ENCODE measurements at regions not wholly inside any gene's neighbourhood (a gene's known extent, or its start where the extent isn't known, plus 50 kb on each side); places are given as distances from the start of the nearest gene placed in this dataset.
"Not testable (repeated sequence)": the region's sequence is repeated elsewhere in the genome, so short reads cannot be mapped to it uniquely, and the experiment has no call there.

- ATAC-seq (peak; percentile 26 to 85), DNase-seq (ENCODE audit: low spot score in 2 of 2) (no peak)
- H3K36me3 Mint-ChIP-seq = no peaks in the 10 kb centered on the region
- no peak overlapping the region for H3K27ac Mint-ChIP-seq
- no peaks in the 10 kb centered on the region for H3K9me3 Mint-ChIP-seq
Measured at GRCh38 chr12:93008044-93008778, 79.1 kb upstream of the EEA1 start.

DNA sequence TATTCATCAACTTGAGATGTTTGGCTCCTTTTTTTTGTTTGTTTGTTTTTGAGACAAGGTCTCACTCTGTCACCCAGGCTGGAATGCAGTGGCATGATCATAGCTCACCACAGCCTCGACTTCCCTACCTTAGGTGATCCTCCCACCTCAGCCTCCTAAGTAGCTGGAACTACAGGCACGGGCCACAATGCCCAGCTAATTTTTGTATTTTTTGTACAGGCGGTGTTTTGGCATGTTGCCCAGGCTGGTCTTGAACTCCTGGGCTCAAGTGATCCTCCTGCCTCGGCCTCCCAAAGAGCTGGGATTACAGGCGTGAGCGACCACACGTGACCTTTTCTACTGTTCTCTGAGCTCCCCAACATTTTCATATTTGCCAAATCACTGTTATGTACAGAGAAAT, 79.8 kb upstream of the EEA1 start:
- not testable (repeated sequence) for ATAC-seq; H3K36me3 Mint-ChIP-seq; DNase-seq (ENCODE audit: low spot score in 2 of 2); H3K27ac Mint-ChIP-seq; H3K9me3 Mint-ChIP-seq

DNA sequence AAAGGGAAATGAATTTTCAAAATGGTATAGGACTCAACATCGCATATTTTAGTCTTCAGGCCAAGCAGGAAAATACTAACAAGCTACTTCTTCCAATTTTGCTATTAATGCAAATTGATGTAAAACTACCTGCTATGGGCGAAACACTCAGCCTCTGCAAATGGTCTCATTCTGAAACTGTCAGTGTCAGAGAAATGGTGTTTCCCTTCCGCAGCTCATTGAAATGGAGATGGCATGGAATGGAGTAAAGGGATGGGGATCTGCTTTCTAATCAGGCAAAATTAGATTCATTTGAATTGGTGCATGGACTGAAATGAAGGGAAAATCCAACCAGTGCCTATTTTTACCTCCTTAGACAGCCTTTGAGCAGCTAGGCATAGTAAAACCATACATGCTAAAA, 80.4 kb upstream of the EEA1 start:
- no peaks in the 10 kb centered on the region for H3K9me3 Mint-ChIP-seq
- ATAC-seq = no peak
- H3K36me3 Mint-ChIP-seq = no peaks in the 10 kb centered on the region
- DNase-seq (ENCODE audit: low spot score in 2 of 2) = no peak
- no peak overlapping the region for H3K27ac Mint-ChIP-seq

DNA sequence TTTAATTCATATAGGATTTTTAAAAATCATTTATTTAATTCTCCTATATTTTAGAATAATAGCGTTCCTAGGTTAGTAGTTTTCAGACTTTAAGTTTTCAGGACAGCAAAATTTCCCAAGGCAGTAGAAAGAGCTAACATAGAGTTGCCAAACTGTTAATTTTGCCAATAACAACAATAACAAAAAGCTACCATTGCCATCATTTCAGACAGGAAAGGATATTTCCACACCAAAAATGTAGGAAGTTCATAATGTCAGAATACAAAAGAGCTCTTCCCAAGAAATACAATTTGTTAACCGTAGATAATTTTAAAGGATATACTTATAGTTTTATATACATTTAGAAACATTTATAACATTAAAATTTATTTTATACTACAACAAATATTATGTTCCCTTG, 81.4 kb upstream of the EEA1 start:
- H3K9me3 Mint-ChIP-seq = no peaks in the 10 kb centered on the region
- H3K27ac Mint-ChIP-seq = no peak overlapping the region

DNA sequence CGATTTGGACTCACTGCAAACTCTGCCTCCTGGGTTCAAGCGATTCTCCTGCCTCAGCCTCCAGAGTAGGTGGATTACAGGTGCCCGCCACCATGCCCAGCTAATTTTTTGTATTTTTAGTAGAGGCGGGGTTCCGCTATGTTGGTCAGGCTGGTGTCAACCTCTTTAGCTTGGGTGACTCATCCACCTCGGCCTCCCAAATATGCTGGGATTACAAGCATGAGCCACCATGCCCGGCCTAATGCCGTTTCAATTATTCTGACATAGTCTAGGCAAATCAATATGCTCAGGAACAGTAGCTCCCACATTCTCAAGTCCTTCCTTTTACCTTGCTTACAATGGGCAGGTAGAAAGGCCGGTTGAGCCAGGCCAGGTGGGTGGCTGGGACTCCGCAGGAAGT, 82.0 kb upstream of the EEA1 start:
- H3K36me3 Mint-ChIP-seq = no peaks in the 10 kb centered on the region
- ATAC-seq (no peak), DNase-seq (ENCODE audit: low spot score in 2 of 2) (no peak)
- H3K27ac Mint-ChIP-seq = no peak overlapping the region
- H3K9me3 Mint-ChIP-seq = no peaks in the 10 kb centered on the region

More for the DNA sequence above, 81.4 kb upstream of the EEA1 start:
- no peak for ATAC-seq
- no peak for DNase-seq (ENCODE audit: low spot score in 2 of 2)
- no peaks in the 10 kb centered on the region for H3K36me3 Mint-ChIP-seq

- DNase-seq (ENCODE audit: low spot score in 2 of 2) (no peak), ATAC-seq (no peak)
- Mint-ChIP-seq H3K36me3 (no peaks in the 10 kb centered on the region), H3K9me3 (no peaks in the 10 kb centered on the region), H3K27ac (peak overlapping the region in 1 of 2 donors; percentile 11)
Measured at GRCh38 chr12:93015871-93016751, 87.0 kb upstream of the EEA1 start.

DNA sequence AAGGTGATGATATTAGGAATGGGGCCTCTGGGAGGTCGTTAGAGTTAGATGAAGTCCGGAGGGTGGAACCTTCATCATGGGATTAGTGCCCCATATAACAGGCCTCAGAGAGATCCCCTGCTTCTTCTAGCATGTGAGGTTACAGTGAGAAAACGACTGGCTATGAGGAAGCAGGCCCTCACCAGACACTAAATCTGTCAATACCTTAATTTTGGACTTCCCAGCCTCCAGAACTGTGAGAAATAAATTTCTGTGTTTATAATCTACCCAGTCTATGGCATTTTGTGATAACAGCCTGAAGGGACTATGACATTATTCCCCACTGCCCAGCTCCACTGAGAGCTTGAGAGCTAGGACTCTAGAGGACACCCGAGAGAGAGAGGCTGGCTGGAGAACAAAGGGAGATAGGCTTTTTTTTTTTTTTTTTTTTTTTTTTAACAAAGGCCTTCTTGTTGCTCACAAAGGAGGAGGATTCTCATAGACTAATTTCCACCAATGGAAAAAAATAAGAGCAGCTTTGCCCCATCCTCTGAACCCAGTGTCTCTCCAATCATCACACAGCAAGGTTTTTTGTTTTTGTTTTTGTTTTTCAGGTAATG, 87.8 kb upstream of the EEA1 start:
- H3K9me3 Mint-ChIP-seq = no peaks in the 10 kb centered on the region
- no peaks in the 10 kb centered on the region for H3K36me3 Mint-ChIP-seq
- no peak for ATAC-seq
- DNase-seq (ENCODE audit: low spot score in 2 of 2) = no peak
- H3K27ac Mint-ChIP-seq = no peak overlapping the region

GRCh38 chr12:93018610-93019009, 89.5 kb upstream of the EEA1 start:
- Mint-ChIP-seq H3K9me3 (no peaks in the 10 kb centered on the region), H3K36me3 (no peaks in the 10 kb centered on the region), H3K27ac (no peak overlapping the region)
- DNase-seq (ENCODE audit: low spot score in 2 of 2) = no peak
- no peak for ATAC-seq

- H3K27ac Mint-ChIP-seq = no peak overlapping the region
- ATAC-seq = no peak
- H3K9me3 Mint-ChIP-seq = no peaks in the 10 kb centered on the region
- no peaks in the 10 kb centered on the region for H3K36me3 Mint-ChIP-seq
- DNase-seq (ENCODE audit: low spot score in 2 of 2) = no peak
Measured at GRCh38 chr12:93019212-93019927, 90.3 kb upstream of the EEA1 start.

DNA sequence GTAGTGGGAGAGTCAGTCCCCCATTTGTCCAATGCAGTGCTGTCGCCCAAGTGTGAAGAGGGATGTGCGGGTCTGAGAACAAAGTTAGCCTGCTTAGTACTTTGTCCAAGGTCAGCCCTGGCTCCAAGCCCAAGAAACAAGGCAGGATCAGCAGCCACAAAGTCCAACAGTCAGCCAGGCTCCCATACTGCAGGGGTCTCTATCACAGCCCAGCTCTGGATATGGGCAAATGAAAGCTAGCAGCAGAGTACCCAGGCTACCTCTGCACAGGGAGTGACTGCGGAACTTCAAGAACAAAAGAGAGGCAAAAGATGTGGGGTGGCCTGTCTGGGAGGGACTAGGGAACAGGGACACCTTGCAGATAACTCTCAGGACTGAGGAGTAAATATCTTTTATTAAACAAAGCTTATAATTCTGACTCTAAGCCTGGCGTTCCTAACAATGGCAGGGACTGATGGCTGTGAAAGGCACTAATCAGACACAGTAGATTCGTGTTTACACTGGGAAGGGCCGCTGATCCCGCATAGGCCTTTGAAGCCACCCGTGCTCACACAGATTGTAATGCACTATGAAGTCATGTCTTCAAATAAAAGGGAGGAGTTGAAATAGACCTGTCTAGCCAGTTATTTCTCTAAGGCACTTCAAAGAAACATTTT, 91.0 kb upstream of the EEA1 start:
- no peak for ATAC-seq
- no peaks in the 10 kb centered on the region for H3K36me3 Mint-ChIP-seq
- DNase-seq (ENCODE audit: low spot score in 2 of 2) = no peak
- no peak overlapping the region for H3K27ac Mint-ChIP-seq
- H3K9me3 Mint-ChIP-seq = no peaks in the 10 kb centered on the region

DNA sequence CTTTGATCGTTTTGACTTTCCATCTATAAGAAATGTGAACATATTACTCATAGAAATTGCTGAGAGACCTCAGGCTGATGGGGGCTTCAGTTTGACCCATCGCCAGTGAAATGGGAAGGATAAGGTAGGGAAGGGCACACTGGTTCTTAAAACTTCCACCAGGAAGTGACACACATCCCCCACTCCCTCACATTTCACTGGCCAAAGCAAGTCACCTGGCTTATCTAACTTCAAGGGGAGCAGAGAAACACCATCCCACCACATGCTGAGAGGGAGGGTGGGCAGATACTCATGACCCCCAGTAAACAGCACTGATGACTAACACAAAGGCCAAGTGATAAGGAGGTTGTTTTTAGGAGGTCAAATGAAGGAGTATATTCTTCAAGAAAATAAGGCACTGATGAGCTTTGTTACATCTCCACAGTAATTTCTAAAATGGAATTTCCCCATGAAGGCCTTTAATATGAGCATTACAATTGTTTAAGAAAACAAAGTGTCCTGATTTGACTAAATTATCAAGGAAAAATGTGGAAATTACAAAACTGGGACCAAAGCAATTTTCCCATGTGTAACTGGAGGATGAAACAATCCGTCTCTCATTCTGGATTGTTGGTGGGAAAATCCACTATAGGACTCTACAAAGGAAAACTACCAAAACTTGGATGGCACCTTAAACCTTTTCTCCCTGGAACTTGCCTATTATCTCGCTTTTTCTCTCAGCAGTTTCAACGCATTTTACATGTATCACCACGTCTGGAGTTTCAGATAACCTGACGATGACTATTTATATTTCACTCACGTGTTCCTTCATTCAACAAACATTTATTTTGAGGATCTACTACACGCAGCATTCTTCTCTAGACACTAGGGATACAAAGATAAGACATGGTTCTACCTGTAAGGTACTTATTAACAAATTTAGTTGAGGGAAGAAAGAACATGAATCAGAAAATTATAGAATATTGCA, 91.8 kb upstream of the EEA1 start:
- ATAC-seq (no peak), DNase-seq (ENCODE audit: low spot score in 2 of 2) (no peak)
- no peak overlapping the region for H3K27ac Mint-ChIP-seq
- H3K36me3 Mint-ChIP-seq = no peaks in the 10 kb centered on the region
- H3K9me3 Mint-ChIP-seq = no peaks in the 10 kb centered on the region

DNA sequence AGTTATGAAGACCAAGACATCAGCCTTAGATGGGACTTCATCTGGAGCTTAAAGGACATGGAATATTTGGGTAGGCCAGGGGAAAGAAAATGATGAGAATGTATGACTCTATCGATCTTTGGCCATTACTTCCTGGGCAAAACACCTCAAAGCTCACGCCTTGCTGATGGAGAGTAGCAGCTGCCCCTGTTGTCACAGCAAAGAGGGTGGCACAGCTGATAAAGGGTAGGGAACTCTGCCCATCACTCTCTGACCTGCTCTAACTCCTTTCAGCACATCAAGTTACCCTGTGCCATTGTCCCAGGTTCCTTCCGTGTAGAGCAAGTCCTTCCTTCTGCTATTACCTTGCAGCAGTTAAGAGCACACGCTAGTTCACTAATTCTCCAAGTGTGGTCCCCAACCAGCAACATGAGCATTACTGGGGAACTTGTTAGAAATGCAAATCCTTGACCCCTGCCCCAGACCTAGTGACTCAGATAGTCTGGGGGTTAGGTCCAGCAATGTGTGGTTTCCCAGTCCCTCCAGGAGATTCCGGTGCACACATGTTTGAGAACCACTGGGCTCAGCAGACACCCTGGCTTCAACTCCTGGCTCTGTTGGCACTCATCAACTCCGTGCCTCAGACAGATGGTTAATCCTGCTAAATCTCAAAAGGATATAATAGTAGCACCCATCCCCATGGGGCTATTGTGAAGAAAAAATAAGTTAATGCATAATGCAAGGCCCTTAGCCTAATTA, 93.7 kb upstream of the EEA1 start:
- Mint-ChIP-seq H3K9me3 (no peaks in the 10 kb centered on the region), H3K36me3 (no peaks in the 10 kb centered on the region), H3K27ac (no peak overlapping the region)
- ATAC-seq = no peak
- DNase-seq (ENCODE audit: low spot score in 2 of 2) = no peak

DNA sequence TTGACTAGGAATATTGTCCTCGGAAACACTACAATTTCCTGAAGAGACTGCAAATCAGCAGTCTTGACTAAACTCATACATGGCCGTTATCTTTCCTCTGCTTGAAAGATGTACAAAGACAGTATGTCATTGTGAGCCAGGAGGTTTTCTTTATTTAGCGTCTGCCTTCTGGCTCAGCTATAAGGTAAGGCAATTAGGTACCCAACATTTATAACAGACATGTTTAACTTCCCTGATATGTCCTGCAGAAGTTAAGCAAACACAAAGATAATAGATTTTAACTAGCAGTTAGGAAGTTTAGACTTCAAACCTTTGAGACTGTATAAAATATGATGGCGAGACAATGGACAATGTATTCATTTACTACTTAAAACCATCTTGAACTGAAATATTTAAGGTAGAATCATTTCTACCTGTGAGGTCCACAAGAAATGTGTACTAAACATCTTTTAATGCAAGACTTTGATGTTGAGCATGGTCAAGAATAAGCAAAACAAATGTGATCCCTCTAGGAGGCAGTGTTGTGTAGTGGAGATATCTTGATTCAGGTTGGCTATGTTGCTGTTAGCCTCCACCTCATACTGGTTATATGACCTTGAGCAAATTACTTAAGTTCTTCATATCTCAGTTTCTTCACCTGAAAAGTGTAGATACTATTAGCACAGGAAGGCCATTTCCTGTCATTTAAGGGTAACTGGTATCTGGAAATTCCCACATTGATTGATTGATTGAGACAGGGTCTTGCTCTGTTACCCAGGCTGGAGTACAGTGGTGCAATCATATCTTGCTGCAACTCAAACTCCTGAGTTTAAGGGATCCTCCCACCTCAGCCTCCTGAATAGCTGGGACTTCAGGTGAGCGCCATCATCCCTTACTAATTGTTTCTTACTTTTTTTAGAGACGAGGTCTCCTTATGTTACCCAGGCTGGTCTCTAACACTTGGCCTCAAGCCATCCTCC, 96.3 kb upstream of the EEA1 start:
- Mint-ChIP-seq H3K27ac (no peak overlapping the region), H3K9me3 (no peaks in the 10 kb centered on the region), H3K36me3 (no peaks in the 10 kb centered on the region)
- no peak for DNase-seq (ENCODE audit: low spot score in 2 of 2)
- ATAC-seq = peak; percentile 36 to 58

DNA sequence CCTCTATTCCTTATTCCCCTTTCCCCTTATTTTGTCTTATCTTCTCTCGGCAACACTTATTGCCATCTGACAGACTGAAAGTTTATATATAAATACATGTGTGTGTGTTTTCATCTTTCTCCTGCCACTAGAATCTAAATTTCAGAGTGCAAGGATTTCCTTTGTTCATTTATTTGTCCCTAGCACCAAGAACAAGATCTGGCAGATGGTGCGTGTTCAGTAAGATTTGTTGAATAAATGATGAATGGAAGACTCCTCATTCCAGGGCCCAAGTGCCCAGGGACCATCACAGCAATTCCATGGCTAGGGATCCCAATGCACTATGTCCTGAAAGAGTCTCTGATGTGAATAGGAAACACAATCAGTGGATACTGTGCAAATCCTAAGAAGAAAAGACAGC, 97.9 kb upstream of the EEA1 start:
- DNase-seq (ENCODE audit: low spot score in 2 of 2) = no peak
- Mint-ChIP-seq H3K27ac (no peak overlapping the region), H3K9me3 (no peaks in the 10 kb centered on the region), H3K36me3 (no peaks in the 10 kb centered on the region)
- no peak for ATAC-seq

Data from activated naive CD4-positive, alpha-beta T cell treated with anti-CD3 and anti-CD28 coated beads, Interleukin-2, amount 50 U/mL, for 72 hours (primary cell).